ENCODE measurements at regions not wholly inside any gene's neighbourhood (a gene's known extent, or its start where the extent isn't known, plus 50 kb on each side); places are given as distances from the start of the nearest gene placed in this dataset.

- TF ChIP-seq EZH2 (IDR thresholded peaks at IDR 0.05; ENCODE audit: low read length, missing control alignments) = no peak
- no peak for TF ChIP-seq CTCF (conservative IDR thresholded peaks at IDR 0.05 in 1 of 2, IDR thresholded peaks at IDR 0.05 in 1 of 2; ENCODE audit: low read depth in 1 of 2, low read length in 2 of 2)
Observed at GRCh38 chr11:25990406-25990805, 341.5 kb upstream of the ANO3 start.

Measured in fibroblast of lung (primary cell).